Stimulated activated CD4-positive, alpha-beta T cell treated with anti-CD3 and anti-CD28 coated beads, Interleukin-2, amount 100 ng/mL, for 48 hours (primary cell): ENCODE measurements at regions not wholly inside any gene's neighbourhood (a gene's known extent, or its start where the extent isn't known, plus 50 kb on each side); places are given as distances from the start of the nearest gene placed in this dataset.
"Not testable (repeated sequence)": the region's sequence is repeated elsewhere in the genome, so short reads cannot be mapped to it uniquely, and the experiment has no call there.

Experiments
- DNase-seq, 2 donors: peaks; one replicate each; pipeline ENCODE4 v3.0.0-alpha.2; 2020

DNA sequence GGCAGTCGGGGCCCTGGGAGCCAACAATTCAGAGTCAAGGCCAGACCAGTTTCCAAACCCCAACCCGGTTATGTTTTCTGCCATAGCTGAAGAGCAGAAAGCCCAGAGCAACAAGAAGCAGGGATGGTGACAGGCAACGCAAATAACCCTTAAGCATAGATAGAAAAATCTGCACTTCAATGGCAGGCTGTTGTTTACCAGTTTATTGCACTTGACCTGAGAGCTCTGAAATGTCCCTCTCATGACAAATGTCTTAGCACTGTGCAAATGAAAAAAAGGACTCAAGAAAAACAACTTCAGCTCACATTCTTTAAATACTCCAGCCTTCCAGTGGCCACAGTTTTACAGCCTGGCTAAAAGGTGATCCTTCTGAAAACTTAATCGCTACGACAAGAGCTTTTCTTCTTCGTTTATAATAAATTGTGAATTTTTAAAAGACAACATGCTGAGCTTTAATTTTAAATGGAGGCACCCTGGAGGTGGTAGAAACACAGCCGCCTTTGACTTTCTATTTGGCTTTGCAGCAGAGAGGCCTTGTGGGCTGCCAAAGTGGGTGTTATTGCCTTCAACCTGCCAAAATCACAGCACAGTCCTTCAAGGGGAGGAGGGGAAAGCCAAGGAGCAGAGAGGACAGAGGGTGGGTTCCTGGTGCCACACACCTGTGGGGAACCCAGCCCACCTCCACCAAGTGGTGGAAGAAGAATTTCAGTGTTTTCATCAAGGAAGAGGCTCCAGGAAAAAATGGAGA is 289.5 kb upstream of the CDYL start:
- DNase-seq, result no peak

DNA sequence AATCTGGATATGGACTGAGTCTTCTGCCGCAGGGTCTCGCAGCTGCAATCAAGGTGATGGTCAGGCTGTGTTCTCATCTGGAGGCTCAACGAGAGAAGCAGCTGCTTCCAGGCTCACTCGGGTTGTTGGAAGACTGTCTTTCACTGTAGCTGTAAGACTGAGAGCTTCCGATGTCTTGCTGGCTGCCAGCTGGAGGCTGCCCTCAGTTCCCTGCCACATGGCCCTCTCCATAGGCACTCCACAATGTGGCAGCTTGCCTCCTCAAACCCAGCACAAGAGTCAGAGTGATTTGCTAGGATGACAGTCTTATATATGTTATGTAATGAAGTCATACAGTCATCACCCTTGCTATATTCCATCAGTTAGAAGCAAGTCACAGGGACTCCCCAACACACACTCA is 290.5 kb upstream of the CDYL start:
- DNase-seq, result no peak

DNA sequence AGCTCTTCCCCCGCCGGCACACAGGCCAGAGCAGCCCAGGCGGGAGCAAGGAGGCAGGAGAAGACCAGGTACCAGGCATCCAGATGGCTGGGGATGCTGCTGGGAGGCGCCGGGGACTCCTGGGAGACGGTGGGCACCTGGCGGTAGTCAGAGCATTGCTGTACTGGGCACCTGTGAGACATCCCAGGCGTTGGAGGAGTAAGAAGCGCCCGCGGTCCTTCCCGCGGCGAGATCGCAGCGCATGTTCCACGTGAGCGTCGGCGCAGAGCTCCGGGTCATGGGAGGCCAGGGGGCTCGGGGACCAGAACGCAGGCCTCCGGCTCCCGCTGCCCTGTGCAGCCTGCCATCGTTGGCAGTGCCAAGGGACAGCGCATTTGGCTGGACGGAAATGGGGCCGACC is 293.7 kb upstream of the CDYL start:
- no peak for DNase-seq

DNA sequence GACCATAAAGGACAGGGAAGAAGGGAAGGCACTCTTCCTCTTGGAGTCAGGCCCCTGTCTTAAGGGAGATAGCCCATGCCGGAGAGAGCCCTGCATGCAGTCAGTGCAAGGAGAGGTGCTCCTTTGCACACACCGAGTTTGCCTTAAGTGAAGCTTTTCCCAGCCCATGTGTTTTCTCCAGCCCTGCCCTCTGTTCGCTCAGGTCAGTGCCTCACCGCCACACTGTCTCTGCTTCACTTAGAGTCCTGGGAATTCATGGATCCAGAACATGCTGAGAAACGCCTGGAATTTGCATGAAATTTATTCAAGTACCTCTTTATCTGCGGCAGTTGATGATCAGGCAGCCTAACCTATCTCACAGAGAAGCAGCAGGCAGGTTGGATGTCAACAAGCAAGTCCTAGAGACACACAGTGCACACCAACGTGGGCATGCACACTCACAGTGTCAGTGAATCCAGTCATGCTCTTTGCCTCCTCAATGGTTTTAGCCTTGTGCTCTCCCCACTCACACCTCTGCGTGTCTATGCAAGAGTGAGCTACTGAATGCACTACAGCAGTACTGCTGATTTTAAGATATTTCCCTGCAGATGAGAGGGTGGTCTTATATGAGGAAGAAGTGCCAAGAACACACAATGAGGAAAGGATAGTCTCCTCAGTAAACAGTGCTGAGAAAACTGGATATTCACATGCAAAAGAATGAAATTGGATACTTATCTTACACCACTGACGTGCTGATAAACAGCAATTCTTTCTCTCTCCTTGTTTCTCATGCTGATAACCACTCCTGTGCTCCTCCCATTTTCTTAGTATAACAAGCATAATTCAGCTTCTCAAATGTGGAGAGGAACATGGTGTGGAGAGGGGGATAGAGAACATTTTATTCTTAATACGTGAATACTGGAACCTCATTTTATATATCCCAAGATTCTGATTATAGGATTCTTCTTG is 295.1 kb upstream of the CDYL start:
- no peak for DNase-seq

DNA sequence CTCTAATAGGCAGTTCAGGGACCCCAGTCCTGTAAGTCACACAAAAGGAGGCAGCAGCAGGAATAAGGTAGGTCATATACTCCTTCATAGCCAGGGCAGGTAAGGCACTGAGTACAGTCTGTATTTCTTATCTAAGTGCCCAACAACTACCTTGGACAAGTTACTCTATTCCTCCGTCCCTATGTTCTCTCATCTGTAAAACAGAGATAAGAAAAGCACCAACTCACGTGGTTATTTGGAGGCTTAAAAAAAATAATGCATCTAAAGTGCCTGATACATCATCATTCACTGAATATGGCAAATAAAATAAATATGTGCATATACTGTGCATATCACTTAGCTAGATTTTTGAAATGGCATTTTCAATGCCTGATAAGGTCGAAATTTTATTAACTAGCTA is 298.1 kb upstream of the CDYL start:
- no peak for DNase-seq

DNA sequence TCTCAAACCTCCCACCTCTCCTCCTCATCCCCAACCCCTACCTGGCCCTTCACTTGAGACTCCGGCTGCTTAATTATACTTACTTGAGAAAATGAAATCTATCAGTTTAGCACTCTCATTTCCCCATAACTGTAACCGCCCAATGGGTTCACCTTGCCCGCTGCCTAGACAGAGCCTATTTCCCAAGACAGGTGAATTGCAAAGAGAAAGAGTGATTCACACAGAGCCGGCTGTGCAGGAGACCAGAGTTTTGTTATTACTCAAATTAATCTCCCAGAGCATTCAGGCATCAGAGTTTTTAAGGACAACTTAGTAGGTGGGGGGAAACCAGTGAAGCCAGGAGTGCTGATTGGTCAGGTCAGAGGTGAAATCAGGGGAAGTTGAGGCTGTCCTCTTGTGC is 301.4 kb upstream of the CDYL start:
- no peak for DNase-seq

DNA sequence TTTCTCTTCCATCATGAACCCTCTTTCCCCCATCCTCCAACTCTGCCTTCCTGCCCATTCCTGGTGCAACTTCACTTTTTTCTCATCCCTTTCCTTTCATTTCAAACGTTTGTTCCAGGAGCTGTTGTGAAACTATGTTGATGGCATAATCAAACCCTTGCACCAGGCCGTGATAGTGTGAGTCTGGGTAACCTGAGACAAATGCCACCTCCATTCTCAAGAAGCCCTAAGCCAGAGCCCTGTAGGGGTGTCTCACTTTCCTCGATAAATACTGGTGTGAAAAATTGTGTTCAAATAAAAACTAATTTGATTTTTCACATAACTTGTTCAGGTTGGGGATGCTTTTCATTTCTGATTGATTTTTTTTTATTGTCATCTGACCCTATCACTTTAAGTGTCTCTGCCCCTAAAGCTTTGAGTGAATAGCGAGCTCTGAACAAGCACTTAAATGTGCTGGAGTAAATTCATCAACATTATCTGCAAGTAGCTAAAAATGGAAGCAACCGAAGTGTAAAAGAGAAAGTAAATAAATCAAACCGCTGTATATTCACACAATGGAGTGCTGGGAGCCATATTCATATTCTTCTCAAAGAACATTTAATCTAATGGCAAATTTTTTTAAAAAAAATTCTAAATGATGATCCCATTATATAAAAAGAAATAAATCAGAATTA is 303.1 kb upstream of the CDYL start:
- DNase-seq, result no peak

DNA sequence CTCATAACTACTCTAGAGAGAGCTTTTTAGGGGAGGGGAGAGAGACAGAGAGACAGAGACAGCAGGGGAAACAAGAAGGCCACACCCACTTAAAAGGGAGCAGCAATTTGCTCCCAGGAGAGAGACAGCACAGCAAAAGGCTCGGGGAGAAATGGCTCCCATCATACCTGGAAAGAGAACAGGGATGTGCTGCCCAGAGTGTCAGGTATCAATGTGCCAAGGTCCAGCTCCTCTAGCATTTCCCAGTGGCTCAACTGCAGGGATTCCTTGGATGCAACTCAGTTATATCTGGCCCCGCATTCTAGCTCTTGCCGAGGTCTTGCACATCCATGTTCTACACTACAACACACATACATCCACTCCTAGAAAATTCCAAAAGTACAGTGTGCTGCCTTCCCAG is 304.0 kb upstream of the CDYL start:
- no peak for DNase-seq

DNA sequence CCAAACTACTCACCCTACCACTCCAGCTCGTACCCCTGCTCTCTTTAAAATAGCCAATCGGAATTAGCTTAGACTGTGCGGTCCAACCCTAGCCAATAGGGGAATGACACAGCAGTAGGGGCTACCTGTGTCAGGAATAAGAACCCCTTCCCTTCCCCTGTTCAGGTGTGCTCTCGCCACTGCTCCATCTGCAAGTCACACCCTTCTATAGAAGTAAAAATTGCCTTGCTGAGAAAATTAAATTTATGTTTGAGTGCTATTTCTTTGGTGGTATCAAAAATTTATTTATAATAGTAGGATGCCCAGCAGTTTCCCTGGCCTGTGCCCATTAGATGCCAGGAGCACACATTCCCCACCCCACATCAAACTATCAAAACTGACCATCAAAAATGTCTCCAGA is 304.7 kb upstream of the CDYL start:
- not testable (repeated sequence) for DNase-seq

DNA sequence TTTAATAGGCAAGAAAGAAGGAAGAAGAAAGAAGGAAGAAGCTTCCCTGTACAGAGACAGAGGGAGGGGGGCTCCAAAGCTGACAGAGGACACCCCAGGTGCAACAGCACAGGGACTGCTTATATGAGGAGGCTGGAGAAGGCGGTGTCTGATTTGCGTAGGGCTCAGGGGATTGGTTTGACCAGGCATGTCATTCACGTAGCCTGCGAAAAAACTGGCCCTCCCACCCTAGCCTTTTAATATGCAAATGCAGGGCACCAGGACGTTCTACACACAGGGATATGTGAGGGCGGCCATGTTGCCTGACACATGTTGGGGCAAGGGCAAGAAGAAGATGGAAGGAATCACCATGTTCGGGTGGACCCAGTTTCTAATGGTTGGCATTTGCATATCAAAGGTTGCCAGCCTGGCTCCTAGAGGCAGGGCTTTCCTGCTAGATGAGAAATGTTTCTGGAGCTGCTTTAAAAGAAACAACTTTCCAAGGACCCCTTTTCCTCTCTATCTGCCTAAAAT is 305.4 kb upstream of the CDYL start:
- no peak for DNase-seq

DNA sequence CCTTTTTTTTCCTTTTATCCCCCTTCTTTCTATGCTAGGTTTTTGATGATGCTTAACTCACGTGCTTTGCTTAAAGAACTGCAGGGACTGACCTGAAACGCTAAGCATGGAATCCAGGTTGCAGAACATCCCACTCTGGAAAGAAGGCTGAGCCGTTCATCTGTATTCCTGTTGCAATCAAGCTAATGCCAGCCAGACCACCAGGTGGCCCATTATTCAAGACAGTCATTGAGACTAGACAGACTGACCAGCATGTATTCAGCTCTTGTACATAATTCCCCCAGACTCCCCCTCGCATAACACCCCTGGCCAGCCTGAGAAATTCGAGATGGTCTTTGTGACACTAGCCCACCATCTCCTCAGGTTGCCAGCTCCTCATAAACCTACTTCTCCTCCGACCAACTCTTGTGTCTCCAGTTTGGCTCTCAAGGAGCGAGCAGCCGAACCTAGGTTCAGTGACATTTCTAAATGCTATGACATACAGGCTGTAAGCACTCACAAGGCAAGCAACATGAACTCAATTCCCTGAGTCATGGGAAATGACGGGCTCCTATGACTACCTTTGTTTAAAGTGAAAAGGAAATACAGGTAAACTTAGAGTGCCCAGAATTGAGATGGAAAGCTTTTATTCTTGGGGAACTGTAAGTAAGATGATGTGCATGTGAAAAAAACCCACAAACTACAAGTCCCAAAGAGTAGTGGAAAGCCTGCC is 309.3 kb upstream of the CDYL start:
- DNase-seq, result no peak

DNA sequence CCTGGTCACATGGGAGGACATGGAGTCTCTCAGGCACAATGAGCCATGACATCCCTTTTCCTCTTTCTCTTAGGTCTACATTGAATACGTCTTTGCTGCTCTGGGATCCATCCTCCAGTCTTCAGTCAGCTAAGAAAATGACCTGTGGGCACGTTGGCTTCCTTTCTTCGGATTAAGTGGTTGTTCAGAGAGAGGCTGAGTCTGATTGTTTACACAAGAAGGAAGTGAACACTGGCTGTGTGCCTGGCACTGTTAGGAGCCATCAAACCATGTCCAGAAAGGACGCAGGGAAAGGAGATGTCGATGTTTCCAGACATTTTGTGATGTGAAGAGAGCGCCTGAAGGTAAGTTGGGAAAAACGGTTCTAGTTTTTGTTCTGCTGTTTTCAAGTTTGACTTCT is 309.9 kb upstream of the CDYL start:
- no peak for DNase-seq

DNA sequence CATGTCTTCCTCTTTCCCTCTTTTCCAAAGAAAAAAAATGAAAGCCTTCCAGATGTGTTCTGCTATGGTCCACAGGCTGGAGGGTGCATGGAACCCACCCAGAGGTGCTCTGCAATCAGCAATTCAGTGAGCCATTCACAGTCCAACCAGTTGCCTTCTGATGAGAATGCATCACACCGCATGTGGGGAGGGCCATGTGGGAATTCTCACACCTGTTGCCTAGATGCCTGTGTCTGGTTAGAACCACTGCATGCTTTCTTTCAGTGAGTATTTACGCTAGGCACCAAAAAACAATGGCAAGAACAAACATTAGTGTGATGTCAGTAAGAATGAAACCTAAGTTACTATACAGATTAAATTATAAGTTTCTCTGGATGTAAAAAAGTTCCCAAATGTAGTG is 311.6 kb upstream of the CDYL start:
- no peak for DNase-seq

DNA sequence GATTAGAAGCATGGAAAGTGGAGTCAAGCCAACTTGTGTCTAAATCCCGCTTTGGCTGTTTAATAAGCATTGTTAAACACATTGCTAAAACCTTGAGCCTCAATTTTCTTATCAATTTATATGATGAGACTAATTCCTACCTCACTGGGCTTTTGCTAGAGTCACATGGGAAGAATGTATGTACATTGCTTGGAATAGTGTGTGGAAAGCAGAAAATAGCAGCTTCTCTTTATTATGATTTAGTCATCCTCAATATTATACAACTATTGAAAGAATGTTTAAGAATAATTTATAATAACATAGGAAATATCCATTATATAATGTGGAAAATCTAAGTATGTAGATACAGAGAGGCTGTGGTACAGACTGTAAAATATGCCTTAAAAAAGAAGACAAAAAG is 313.0 kb upstream of the CDYL start:
- no peak for DNase-seq

DNA sequence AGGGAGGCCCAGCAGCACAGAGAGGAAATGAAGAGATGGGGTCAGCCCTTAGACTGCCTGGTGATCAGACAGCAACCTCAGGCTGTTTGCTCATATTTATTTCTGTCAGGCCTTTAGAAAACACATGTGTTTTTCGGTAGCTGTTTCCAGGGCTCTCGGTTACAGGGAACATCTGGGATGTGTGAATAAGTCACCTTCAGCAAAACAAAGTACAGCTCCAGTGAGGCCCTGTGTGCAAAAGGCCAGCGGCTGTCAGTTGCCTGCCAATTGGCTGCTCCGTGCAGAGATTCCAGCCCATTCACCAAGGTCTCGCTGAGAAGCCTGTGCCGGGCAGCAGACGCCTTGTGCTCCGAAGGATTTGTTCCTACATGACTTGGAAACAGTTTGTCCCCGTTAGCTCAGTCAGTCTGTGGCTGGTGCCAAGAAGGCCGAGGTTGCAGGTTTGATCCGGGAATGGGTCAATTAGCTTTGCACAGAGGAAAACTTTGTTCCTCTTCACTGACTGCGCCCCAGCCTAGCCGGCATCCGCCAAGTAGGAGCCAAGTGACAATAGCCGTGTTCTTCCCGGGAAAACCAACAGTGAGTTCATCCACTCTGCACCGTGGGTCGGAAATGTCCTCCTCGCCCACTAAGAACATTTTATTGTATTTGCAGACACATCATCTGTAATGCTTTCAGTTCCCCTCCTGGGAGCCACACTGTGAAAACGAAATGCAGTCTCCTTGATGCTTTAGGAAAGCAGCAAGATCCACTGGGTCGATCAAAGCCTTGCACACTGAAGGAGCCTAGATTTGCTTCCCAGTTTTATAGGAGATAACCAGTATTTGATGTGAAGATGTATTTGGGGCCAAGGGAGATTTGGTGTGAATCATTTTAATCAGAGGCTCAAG is 315.4 kb upstream of the CDYL start:
- DNase-seq, result no peak

DNA sequence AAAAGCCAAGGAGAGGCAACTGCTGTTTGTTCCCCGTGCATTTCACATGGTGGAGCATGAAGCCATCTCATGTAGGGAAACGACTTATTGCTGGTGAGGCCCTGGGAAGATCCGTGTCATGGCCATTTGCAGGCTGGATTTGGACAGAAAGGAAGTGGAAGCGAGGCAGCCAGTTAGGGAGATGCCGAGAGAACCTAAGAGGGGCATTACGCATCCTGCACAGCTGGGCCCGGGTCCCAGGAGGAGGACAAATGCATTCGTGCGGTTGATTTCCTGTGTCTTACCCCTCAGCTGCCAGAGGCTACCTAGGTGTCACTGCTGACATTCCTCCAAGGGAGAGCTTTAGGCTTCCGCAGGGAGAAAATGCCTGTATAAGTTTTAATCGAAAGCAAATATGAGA is 316.2 kb upstream of the CDYL start:
- no peak for DNase-seq

DNA sequence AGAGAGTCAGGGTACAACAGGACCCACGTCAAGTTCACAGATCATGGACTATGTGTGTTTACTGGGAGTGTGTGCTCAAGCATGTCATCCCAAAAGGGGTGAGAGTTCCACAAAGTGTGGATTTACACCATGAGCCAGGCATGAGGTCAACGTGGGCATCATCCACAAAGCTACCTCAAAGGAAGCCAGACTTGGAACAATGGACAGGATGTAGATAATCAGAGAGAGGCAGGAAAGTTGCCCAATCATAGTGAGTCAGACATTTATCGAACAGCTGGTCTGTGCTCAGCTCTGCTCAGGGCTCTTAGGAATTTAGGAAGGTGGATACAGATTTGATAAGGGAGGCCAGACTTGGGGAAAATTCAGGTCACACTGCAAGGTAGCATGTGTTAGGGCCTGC is 317.2 kb upstream of the CDYL start:
- no peak for DNase-seq

DNA sequence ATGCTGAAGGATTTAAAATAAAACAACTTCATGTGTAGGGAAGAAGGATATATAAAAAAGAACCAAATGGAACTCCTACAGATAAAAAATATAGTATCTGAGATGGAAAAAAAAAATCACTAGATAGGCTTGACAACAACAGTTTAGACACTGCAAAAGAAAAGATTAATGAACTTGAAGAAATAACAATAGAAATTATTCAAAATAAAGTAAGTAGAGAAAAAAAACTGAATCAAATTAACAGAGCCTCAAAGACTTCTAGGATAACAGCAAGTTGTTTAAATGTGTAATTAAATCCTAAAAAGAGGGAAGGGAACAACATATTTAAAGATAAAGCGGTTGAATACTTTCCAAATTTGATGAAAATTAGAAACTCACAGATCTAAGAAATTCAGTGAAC is 316.3 kb upstream of the ECI2 start:
- no peak for DNase-seq

DNA sequence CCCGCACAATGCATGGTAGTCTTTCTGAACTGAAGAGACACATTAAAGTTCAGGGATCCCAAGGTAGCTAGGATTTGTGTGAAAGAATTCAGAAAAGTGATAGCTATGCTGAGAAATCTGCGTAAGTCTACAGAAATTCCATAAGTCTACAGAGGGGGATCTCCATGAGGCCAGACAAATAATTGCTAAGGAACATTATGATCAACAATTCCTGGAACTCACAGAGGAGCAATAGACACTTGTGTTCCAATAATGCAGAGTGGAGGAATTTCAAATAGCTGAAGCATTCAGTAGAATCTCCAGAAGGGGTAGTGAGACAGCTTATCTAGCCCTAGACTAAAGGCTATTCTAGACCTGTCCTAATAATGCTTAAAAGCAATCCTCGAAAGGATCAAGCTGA is 315.7 kb upstream of the ECI2 start:
- no peak for DNase-seq

DNA sequence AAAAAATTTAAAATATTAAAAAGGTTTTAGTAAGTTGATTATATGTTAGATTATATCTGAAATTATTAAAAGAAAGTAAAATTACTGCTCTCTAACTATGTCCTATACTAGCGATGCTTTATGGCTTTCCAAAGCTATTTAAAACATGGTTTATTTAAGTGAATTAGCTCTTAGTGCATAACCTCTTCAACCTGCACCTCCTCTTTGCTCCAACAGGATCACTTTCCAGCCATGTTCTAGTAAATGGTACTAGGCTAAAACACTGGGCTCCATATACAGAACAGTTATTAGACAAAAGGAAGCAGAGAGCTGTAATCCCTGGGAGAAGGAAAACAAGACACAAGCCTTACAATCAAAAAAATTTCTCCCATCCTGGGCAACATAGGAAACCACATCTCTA is 314.9 kb upstream of the ECI2 start:
- no peak for DNase-seq

DNA sequence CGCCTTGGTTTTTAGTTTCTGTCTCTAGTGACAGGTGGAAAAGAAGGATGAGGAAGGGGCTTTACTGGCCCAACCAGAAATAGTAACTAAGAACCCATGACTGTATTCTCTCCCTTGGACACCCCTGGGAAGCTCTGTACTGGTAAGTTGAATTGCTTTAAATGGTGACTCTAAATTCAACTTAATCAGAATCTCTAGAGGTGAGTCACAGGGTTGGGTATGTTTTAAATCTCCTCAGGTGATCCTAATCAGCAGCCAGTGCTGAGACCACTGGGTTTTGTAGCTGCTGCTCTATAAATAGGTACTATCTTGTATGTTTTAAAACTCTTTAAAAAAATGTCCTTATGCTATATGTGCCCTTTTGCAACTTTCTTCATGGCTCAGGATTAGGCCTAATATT is 314.0 kb upstream of the ECI2 start:
- no peak for DNase-seq

DNA sequence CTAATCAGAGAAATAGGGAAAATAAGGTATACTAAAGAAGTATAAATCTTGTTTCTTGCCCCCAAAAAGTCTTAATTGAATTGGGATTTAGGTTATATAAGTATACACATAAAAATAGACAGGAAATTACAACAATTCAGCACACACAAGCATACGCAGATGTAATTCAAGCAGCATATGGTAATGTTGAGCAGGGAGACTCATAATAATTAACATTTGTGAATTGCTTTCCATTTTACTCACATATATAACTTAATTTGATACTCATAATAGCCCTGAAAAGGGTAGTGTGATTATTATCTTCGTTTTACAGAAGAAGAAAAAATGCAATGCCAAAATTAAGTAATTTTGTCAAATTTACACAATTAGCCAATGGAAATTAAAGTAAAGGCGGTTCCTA is 313.5 kb upstream of the ECI2 start:
- DNase-seq, result no peak
